Stimulated activated CD8-positive, alpha-beta memory T cell treated with anti-CD3 and anti-CD28 coated beads, Interleukin-15, amount 100 ng/mL, for 48 hours (primary cell): ENCODE measurements at regions not wholly inside any gene's neighbourhood (a gene's known extent, or its start where the extent isn't known, plus 50 kb on each side); places are given as distances from the start of the nearest gene placed in this dataset.
A peak's percentile ranks its signal among the peaks of the same experiment; 100 is the strongest.
"Not testable (repeated sequence)": the region's sequence is repeated elsewhere in the genome, so short reads cannot be mapped to it uniquely, and the experiment has no call there.

Source experiments
- DNase-seq, 2 donors: peaks; one replicate each; pipeline ENCODE4 v3.0.0-alpha.2; 2020; ENCODE audit warnings: low read depth in 2 of 2

- peak in 1 of 2 donors; percentile 3 for DNase-seq
These were observed 210.5 kb downstream of the ETV1 start for GRCh38 chr7:13778967-13779366.

- DNase-seq: no peak
These were observed 198.9 kb downstream of the ETV1 start for GRCh38 chr7:13790611-13791010.

DNA sequence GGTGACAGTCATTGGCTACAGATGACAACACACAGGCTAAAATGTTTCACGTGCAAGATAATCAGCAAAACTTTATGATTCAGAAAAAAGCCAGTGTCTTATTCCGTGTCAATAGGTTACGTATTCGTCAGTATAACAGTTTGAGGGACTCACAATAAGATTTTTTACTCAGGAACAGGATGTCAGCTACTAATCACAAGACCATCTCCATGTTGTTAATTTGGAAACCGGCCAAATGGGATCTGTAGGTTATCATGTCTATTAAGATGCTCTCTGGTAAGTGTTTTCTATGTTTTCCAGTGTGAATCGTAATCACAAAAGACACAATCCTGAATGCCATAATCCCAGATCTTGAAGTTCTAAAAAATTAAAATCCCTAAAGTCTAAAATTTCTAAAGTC is 197.3 kb downstream of the ETV1 start:
- DNase-seq: no peak

- DNase-seq: no peak
These were observed 195.5 kb downstream of the ETV1 start for GRCh38 chr7:13793926-13794325.

GRCh38 chr7:13794581-13794980 is 194.9 kb downstream of the ETV1 start:
- DNase-seq: no peak

DNA sequence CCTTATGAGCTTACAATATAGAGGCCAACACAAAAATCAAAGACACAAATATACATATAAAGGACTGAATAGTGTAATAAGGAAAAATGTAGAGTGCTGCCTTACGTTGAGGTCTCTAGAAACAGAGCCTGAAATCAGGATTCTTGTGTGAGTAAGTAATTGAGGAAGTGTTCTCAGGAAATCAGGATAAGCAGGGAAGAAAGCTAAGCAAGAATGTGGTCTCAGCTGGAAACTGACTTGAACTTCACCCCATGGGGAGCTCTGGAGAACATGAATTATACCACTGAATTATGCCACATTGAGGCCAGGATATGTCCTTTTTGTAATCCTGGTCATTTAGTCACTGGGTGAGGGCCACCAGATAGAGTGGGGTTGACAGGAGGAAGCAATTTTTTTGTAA is 191.9 kb downstream of the ETV1 start:
- no peak for DNase-seq

DNA sequence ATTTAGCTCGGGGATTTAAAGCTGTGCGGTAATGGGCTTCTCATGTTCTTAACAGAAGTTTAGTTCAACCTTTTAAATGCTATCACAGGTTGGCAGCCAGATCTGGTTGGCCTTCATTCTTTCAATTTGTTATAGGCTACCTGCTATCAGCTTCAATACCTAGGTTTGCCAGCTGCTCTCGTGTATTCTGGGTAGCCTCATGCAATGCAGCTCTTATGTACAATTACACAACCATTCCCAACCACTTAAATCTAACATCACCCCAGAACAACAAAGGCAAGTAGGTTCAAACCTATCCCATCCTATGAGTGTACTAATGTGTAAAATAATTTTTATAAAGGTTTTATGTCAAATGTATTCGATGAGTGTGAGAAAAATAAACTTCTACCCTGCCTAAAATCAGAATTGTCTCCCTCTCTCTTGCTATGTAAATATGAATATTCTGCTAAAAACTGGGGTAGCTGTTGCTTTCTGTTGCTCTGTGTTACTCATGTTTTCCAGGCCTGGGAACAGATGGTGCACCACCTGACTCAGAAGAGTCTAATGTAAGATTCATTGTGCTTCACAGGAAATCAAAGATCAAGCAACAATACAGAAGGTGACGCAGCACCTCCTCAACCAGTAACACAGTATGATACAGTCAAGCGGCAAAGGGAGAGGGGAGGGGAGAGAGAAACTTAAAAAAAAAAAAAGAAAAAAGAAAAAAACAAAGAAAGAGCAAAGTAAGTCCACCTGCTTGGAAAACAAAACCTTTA is 188.6 kb downstream of the ETV1 start:
- DNase-seq: no peak

DNA sequence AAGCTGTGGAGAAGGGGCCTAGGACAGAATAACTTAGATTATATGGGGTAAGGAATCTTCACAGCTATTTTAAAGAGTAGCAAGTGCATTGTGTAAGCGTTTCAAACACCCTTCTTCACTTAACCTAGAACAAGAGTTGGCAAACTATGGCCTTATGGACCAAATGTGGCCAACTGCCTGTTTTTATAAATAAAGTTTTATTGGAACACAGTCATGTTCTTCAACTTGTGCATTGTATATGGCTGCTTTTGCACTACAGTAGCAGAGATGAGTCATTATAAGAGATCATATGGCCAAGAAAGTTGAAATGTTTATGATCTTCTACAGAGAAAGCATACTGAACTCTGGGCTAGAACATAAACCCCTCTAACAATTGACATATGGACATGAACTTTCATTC is 187.8 kb downstream of the ETV1 start:
- no peak for DNase-seq

GRCh38 chr7:13802651-13803050 is 186.8 kb downstream of the ETV1 start:
- no peak for DNase-seq

DNA sequence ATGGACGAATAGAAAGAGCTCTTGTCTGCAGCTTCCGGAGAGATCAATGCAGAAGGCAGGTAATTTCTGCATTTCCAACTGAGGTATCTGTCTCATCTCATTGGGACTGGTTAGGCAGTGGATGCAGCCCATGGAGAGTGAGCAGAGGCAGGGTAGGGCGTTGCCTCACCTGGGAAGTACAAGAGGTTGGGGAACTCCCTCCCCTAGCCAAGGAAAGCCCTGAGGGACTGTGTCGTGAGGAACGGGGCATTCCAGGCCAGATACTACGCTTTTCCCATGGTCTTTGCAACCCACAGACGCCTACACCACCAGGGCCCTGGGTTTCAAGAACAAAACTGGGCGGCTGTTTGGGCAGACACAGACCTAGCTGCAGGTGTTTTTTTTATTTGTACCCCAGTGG is 186.3 kb downstream of the ETV1 start:
- DNase-seq: no peak

GRCh38 chr7:13806089-13806867 is 183.2 kb downstream of the ETV1 start:
- DNase-seq: not testable (repeated sequence)

DNA sequence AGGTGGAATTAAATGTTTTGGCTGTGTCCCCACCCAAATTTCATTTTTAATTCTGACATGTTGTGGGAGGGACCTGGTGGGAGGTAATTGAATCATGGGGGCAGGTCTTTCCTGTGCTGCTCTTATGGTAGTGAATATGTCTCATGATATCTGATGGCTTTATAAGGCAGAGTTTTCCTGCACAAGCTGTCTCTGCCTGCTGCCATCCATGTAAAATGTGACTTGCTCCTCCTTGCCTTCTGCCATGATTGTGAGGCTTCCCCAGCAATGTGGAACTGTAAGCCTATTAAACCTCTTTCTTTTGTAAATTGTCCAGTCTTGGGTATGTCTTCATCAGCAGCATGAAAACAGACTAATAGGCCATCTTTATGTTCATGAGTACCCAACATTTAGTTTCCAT is 172.2 kb downstream of the ETV1 start:
- DNase-seq: not testable (repeated sequence)

DNA sequence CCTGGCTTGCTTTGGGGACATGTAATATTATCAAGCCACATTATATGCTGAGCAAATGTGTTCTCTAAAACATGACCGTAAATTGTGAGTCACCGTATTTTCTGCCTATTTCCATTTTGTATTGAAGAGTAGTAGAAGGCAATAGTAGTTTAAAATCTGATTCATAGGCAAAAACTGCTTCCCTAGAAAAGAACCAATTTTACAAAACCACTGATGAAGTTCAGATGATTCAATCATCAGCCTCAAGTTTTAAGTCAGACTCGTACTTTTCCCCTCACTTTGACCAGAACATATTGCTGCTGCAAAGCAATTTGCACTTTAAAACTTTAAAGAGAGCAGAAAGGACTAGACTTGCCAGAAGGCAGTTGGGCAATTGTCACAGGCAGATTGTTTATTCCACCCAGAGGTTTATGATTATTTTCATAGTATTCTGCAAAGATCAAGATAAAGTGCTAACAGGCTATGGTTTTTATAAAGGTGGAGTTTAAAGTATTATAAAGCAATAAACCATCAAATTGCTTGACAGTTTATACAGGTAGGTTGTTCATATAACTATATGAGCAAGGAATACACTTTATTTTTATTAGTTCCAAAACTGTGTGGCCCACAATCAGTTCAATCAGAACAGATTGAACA is 168.2 kb downstream of the ETV1 start:
- DNase-seq: no peak

- no peak for DNase-seq
These were observed 166.8 kb downstream of the ETV1 start for GRCh38 chr7:13822678-13823077.

DNA sequence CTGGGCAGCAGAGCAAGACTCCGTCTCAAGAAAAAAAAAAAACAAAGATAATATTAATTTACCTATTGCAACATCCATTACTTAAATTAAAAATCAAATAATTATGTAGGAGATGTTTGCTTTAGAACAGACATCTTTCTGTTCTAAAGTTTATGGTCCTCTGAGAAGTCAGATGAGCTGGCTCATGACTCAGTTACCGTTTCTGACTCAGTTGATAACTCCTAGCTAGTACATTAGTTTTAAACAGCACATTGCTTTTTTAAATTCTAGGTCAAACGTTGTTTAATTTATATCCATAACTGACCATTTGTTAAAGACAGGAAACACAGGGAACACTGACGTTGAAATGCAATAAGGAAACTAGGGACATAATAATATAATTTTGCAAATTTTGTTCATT is 162.7 kb downstream of the ETV1 start:
- no peak for DNase-seq

GRCh38 chr7:13827716-13828115 is 161.8 kb downstream of the ETV1 start:
- DNase-seq: no peak

DNA sequence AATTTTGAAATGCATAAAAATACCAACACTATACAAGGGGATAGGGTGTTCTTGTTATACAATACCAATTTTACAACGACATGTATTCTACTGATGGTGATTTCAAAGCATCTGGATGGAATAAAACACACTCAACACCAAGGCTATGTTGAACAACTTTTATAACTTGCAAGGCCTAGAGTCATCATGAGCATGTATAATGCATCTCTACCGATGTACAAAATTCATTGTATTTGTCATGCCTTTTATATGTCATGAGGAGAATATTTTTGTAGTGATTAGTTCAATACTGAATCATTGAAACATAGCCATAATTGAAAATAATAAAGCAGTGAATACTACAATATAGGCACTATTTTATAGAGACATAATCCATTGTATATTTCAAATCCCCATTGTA is 160.2 kb downstream of the ETV1 start:
- DNase-seq: no peak

DNA sequence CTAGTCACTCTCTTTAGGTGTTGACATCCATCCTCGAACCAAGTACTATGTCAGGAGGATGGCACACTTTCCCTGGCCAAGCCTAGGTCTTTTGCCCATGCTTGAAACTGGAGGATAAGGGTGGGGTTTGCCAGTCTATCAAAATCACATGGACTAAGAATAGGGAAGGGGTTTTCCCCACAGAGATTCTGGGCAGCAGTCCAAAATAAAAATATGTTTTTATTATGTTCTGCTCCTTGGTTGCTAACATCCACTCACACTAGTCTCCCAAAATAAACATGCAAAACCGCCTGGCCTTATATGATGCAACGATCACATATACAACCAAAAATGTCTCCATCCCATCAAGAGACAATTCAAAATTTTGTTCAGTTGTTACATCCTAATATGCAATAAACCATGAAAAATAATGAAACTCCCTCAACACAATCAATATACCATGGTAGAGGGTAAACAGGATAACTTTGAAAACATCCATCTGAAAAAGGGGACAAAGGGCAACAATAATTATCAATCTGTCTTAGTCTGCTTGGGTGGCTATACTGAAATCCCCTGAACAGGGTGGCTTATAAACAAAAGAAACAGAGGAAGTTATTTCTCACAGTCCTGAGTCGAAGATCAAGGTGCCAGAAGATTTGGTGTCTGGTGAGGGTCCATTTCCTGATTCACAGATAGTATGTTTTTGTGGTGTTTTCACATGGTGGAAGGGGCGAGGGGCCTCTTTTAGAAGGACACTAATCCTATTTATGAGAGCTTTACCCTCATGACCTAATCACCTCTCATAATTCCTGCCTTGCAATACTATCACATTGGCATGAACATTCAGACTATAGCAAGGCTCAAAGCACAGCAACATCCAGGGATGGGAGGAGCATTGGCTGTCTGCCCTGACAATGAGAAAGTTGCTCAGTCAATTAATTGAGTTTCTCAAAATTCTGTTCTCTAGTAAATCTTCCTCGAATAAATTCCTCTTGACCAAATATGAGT is 159.3 kb downstream of the ETV1 start:
- DNase-seq: no peak

- DNase-seq: no peak
These were observed 157.1 kb downstream of the ETV1 start for GRCh38 chr7:13832346-13832745.

DNA sequence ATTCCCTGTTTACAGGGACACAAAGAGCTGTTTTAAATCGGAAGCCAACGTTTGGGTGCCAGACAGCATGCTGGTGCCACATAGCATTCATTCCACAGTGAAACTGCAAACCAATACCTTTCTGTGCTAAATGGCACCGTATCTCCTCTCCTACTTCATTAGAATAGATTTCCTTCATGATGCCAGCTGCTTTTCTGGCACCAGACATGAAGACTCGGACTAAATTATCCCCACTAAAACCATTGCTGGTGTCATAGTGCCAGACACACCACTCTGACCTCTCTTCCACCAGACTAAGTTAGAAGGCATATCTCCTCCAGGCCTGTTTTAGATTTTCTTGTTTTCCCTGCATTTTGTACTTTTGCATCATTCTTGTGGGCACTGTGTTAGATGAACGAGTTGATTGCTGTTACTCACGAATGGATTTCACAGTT is 155.1 kb downstream of the ETV1 start:
- DNase-seq: no peak

GRCh38 chr7:13835442-13835841 is 154.0 kb downstream of the ETV1 start:
- DNase-seq: no peak

DNA sequence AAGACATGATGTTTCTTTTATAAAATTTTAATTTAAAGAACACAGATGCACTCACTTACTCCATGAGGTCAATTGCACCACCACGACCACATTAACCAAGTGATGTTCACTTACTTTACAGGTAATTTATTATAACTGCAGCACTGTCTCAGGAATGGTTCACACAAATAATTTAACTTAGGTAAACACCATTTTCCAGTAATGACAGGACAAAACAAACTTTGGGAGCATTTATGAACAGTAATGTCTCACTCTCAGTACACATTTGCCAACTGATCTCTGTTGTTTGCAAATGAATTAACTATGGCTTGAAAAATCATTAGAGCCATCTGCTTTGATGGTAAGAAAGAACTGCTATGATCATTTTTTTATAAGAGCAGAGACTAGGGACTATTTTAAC is 150.4 kb downstream of the ETV1 start:
- no peak for DNase-seq
